Activated CD4-positive, alpha-beta T cell treated with anti-CD3 and anti-CD28 coated beads for 36 hours (primary cell): ENCODE measurements at regions not wholly inside any gene's neighbourhood (a gene's known extent, or its start where the extent isn't known, plus 50 kb on each side); places are given as distances from the start of the nearest gene placed in this dataset.
A peak's percentile ranks its signal among the peaks of the same experiment; 100 is the strongest.
"Not testable (repeated sequence)": the region's sequence is repeated elsewhere in the genome, so short reads cannot be mapped to it uniquely, and the experiment has no call there.

Experiments
- ATAC-seq: fragments of 200-7000 bp; cut with Tn5 transposase; one replicate; pipeline ENCODE4 v1.10.0; 2021; ENCODE audit warnings: mild to moderate bottlenecking, moderate library complexity
- CTCF ChIA-PET: fragments of 350-600 bp; sonication (Branson Sonifier 250); formaldehyde crosslinking; loops from one replicate; lab custom pipeline; 2021; ENCODE audit warnings: antibody characterized with exemption; lab: Charles Lee
- POLR2A ChIA-PET: fragments of 350-600 bp; sonication (Branson Sonifier 250); formaldehyde crosslinking; loops from one replicate; lab custom pipeline; 2021; ENCODE audit warnings: antibody characterized with exemption, inconsistent platforms; lab: Charles Lee
- DNase-seq: peaks from one replicate; pipeline ENCODE4 v3.0.0-alpha.2; 2020
- H3K27ac Mint-ChIP-seq: one replicate; pipeline ENCODE4 v1.8.0; 2021; ENCODE audit warnings: mixed read lengths
- H3K27me3 Mint-ChIP-seq: one replicate; pipeline ENCODE4 v1.8.0; 2021; ENCODE audit warnings: mixed read lengths
- H3K36me3 Mint-ChIP-seq: one replicate; pipeline ENCODE4 v1.8.0; 2021; ENCODE audit warnings: low read depth, mixed read lengths
- H3K4me1 Mint-ChIP-seq: one replicate; pipeline ENCODE4 v1.8.0; 2021; ENCODE audit warnings: mixed read lengths
- H3K4me3 Mint-ChIP-seq: one replicate; pipeline ENCODE4 v1.8.0; 2021; ENCODE audit warnings: mild to moderate bottlenecking, moderate library complexity, mixed read lengths
- H3K9me3 Mint-ChIP-seq: one replicate; pipeline ENCODE4 v1.8.0; 2021; ENCODE audit warnings: low read depth, mixed read lengths
- intact Hi-C, 2 experiments: fragments of 100-400 bp; cut with DNase I in 1 of 2; cut with micrococcal nuclease in 1 of 2; formaldehyde crosslinking; loops; one replicate each; pipeline versions ENCODE4 v1.14.2 to v1.15.1; 2022 to 2024; cut with DNase I, micrococcal nuclease

DNA sequence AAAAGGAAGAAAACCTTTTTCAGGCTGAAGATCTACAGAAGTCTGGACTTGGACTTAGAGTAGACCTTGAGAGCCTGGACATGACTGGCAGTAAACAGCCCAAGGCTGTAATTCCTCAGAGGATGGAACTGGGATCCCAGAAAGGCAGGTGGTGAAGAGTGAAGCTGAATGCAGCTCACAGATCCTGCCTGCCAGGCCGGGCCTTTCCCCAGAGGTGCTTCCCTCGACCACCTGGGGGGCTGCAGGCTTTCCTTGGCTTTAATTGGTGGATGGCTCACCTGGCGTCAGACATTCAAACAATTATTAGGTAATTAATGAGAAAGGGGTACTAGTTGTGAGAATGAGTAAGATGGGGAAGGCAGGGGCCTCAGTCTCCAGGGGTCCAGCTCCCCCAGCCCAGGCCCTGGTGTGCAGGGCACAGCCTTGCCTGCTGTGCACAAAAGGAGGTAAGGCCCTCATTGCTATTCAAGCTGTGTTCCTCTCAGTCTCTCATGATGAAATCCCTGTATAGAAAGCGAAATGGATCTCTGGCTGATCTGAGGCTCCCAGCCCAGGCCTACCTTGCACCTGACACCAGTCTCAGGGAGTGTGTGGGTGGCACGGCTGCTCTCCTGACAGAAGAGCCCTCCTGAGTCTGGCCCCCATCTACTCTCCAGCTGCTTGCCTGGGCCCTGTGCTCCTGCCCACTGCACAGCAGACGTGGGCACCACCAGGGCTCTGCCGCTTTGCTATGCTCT, 63.0 kb upstream of the TCL1A start:
- POLR2A ChIA-PET: no interaction called here
- CTCF ChIA-PET: interaction anchor here (1.0 kb wide), 1 partner anchor 210 kb away, joined by 3 read pairs; no protein-coding TSS in a partner anchor
- intact Hi-C loops: no loop called here

DNA sequence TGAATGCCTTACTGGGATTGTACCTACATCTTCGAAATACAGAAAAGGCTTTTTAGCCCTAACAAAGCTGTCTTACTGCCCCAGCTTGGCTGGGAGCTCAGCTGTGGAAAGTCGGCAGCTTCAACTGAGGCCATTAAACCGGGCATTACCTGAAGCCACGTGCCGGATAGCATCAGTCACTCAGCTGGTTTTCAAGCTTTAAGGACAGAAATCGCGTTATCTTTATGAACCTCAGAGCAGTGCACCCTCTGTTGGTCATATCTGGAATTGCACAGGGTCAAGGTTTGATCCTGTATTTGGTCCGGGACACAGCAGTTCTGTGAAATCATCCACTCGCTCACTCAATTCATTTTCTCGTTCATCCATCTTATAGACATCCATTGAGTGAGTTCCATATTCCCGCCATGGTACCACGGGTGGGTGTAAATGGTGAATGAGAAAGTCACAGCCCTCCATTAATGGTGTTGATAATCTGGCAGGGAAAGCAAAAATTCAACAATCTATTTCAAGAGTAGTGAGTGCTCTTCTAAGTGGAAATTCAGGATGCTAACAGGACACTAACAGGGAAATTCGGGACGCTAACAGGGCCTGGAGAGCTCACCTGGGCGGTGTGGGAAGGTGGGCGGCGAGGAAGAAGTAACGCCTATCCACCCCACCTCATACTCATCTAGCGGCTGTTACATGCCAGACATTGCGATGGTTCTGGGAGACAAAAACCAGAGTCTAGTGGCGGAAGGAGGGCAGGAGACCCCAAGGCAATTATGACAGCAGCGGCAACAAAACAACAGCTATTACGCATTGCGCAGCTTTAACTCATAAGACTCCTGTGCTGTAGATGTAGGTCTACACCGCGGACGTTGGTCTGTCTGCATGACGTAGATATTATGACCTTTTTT, 60.6 kb upstream of the TCL1A start:
- no peaks in the 10 kb centered on the region for H3K9me3 Mint-ChIP-seq
- CTCF ChIA-PET: interaction anchor here (0.5 to 1.4 kb wide), 16 partner anchors 8 to 413 kb away, joined by 3 to 9 read pairs (median 3); no protein-coding TSS in a partner anchor
- DNase-seq (peak; percentile 73), ATAC-seq (no peak)
- no peak overlapping the region for H3K27ac Mint-ChIP-seq
- peaks cover 4% of the 10 kb centered on the region for H3K27me3 Mint-ChIP-seq
- H3K36me3 Mint-ChIP-seq: no peaks in the 10 kb centered on the region
- peaks cover 2% of the 10 kb centered on the region for H3K4me1 Mint-ChIP-seq
- intact Hi-C loops: loop anchor here (1.0 to 5.0 kb wide), 3 partner anchors 165 to 218 kb away; no protein-coding TSS in a partner anchor
- no peak overlapping the region for H3K4me3 Mint-ChIP-seq
- POLR2A ChIA-PET: no interaction called here

More for the DNA sequence above, 63.0 kb upstream of the TCL1A start:
- H3K36me3 Mint-ChIP-seq: no peaks in the 10 kb centered on the region
- H3K27ac Mint-ChIP-seq: no peak overlapping the region
- no peaks in the 10 kb centered on the region for H3K4me1 Mint-ChIP-seq
- peaks cover 3% of the 10 kb centered on the region for H3K27me3 Mint-ChIP-seq
- no peak for ATAC-seq
- no peak for DNase-seq
- H3K4me3 Mint-ChIP-seq: no peak overlapping the region
- H3K9me3 Mint-ChIP-seq: no peaks in the 10 kb centered on the region

DNA sequence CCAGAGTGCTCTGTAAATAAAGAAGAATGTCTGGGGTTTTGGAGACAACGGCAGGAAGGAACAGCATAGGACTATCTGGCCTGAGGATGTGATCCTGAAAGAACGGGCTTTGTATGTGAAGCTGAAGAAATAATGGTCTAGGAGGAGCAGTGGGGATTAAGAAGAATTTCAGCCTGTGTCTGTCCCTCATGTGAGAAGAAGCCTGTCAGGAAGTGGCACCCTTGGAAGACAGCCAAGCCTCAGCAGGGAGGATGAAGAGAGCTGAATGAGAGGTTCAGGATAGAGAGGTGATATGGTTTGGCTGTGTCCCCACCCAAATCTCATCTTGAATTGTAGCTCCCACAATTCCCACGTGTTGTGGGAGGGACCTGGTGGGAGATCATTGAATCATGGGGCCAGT, 56.9 kb upstream of the TCL1A start:
- CTCF ChIA-PET: interaction anchor here (0.9 kb wide), 1 partner anchor 203 kb away, joined by 4 read pairs; no protein-coding TSS in a partner anchor
- ATAC-seq (no peak), DNase-seq (no peak)
- Mint-ChIP-seq H3K9me3 (no peaks in the 10 kb centered on the region), H3K27ac (no peak overlapping the region), H3K27me3 (peaks cover 15% of the 10 kb centered on the region), H3K4me3 (no peak overlapping the region), H3K36me3 (no peaks in the 10 kb centered on the region), H3K4me1 (peaks cover 2% of the 10 kb centered on the region)
- POLR2A ChIA-PET: no interaction called here
- intact Hi-C loops: loop anchor here in 1 of 2 experiments (5.0 kb wide), 1 partner anchor 222 kb away; no protein-coding TSS in a partner anchor

DNA sequence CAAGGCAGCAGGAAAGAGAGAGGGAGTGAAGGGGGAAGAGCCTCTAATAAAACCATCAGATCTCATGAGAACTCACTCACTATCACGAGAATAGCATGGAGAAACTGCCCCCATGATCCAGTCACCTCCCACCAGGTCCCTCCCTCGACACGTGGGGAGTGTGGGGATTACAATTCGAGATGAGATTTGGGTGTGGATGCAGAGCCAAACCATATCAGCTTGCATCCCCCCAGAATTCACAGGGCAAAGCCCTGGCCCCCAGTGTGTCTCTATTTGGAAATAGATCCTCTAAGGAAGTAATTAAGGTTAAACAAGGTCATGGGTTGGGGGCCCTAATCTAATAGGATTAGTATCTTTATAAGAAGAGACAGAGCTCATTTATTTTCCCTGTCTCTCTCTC, 56.1 kb upstream of the TCL1A start:
- Mint-ChIP-seq H3K4me3 (no peak overlapping the region), H3K27me3 (peaks cover 15% of the 10 kb centered on the region), H3K36me3 (no peaks in the 10 kb centered on the region), H3K27ac (no peak overlapping the region), H3K9me3 (no peaks in the 10 kb centered on the region), H3K4me1 (peaks cover 2% of the 10 kb centered on the region)
- CTCF ChIA-PET: no interaction called here
- ATAC-seq: no peak
- POLR2A ChIA-PET: no interaction called here
- no peak for DNase-seq
- intact Hi-C loops: loop anchor here in 1 of 2 experiments (5.0 kb wide), 1 partner anchor 222 kb away; no protein-coding TSS in a partner anchor

DNA sequence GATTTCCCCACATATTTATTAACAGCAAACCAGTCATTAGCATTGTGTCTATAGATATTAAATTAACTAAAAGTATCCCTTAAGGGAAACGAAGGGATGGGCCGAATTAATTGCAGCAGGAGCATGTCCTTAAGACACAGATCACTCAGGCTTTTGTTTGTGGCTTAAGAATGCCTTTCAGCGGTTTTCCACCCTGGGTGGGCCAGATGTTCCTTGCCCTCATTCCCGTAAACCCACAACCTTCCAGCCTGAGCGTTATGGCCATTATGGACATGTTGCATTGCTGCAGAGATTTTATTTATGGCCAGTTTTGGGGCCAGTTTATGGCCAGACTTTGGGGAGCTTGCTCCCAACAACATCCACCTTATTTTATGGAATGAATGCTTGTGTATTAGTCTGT, 55.5 kb upstream of the TCL1A start:
- DNase-seq, H3K4me1 Mint-ChIP-seq, intact Hi-C loops, ATAC-seq, H3K27ac Mint-ChIP-seq, H3K36me3 Mint-ChIP-seq, POLR2A ChIA-PET, CTCF ChIA-PET, H3K4me3 Mint-ChIP-seq, H3K9me3 Mint-ChIP-seq: not testable (repeated sequence)
- peaks cover 13% of the 10 kb centered on the region for H3K27me3 Mint-ChIP-seq

DNA sequence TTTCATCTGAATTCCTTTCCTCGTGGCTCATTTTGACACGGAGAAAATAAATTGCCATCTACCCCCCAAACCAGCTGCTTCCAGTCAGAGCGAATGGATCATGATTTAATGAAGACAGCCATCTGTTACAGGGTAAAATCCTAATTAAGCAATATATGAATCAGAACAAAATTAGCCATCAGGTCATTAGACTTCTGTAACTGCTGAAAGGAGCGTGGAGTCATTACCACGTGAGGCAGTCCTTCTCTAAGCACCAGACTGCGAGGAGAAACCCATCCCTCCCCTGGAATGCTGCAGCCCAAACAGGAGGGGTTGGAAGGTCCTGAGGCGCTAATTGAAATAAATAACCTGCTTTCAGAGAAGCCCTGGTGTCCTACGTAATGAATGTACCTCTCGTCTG, 51.1 kb upstream of the TCL1A start:
- no peak for DNase-seq
- ChIA-PET CTCF (interaction anchor here (1.3 kb wide), 1 partner anchor 9 kb away, joined by 9 read pairs; no protein-coding TSS in a partner anchor), POLR2A (no interaction called here)
- H3K27ac Mint-ChIP-seq: no peak overlapping the region
- peaks cover 24% of the 10 kb centered on the region for H3K27me3 Mint-ChIP-seq
- no peaks in the 10 kb centered on the region for H3K36me3 Mint-ChIP-seq
- H3K4me3 Mint-ChIP-seq: no peak overlapping the region
- intact Hi-C loops: no loop called here
- H3K9me3 Mint-ChIP-seq: no peaks in the 10 kb centered on the region
- ATAC-seq: no peak
- H3K4me1 Mint-ChIP-seq: no peaks in the 10 kb centered on the region

DNA sequence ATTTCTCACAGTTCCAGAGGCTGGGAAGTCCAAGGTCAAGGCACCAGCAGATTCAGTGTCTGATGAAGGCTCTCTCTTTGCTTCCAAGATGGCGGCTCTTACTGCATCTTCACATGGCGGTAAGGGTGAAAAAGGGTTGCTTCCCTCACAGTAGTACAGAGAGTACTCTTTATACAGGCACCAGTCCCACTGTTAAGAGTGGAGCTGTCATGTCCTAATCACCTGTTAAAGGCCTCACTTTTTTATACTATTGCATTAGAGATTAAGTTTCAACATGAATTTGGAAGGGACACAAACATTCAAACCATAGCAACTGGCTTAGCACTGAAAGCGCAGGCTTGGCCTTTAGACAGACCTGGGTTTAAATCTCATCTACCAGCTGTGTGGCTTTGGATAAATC, 50.0 kb upstream of the TCL1A start:
- no peaks in the 10 kb centered on the region for H3K36me3 Mint-ChIP-seq
- no peak for ATAC-seq
- H3K27ac Mint-ChIP-seq: no peak overlapping the region
- DNase-seq: no peak
- ChIA-PET POLR2A (no interaction called here), CTCF (interaction anchor here (0.6 kb wide), 1 partner anchor 282 kb away, joined by 3 read pairs; no protein-coding TSS in a partner anchor)
- H3K4me3 Mint-ChIP-seq: no peak overlapping the region
- intact Hi-C loops: no loop called here
- no peaks in the 10 kb centered on the region for H3K9me3 Mint-ChIP-seq
- H3K27me3 Mint-ChIP-seq: peaks cover 24% of the 10 kb centered on the region
- H3K4me1 Mint-ChIP-seq: no peaks in the 10 kb centered on the region
